BJ (cell line): ENCODE measurements at regions not wholly inside any gene's neighbourhood (a gene's known extent, or its start where the extent isn't known, plus 50 kb on each side); places are given as distances from the start of the nearest gene placed in this dataset.

Source experiments
- CTCF ChIA-PET: fragments of 350-600 bp; formaldehyde crosslinking; extraction: SDS; loops from one replicate; lab custom pipeline; 2021; ENCODE audit warnings: antibody characterized with exemption, inconsistent platforms; lab: Yijun Ruan, JAX
- POLR2A ChIA-PET: fragments of 300-600 bp; sonication (Branson Sonifier 250); formaldehyde crosslinking; extraction: SDS; loops from one replicate; lab custom pipeline; 2021; ENCODE audit warnings: antibody characterized with exemption; lab: Charles Lee
- DNase-seq: peaks from one replicate; pipeline ENCODE4 v3.0.0-alpha.2; 2011; ENCODE audit warnings: low read depth
- H3K27me3 ChIP-seq: 2 replicates; pipeline ENCODE4 v1.6.0; 2011; ENCODE audit warnings: low read length; ENCODE audit not compliant: control insufficient read depth, insufficient read depth
- H3K36me3 ChIP-seq: 2 replicates; pipeline ENCODE4 v1.5.1; 2011; ENCODE audit warnings: low read length; ENCODE audit not compliant: control insufficient read depth, insufficient read depth
- H3K4me3 ChIP-seq: 2 replicates; pipeline ENCODE4 v1.5.1; 2011; ENCODE audit warnings: low read depth, mild to moderate bottlenecking, control low read depth, low read length
- TF ChIP-seq, protein P1 (sequence below): IDR thresholded peaks from 2 replicates; pipeline ENCODE4 v1.5.1; 2011; ENCODE audit warnings: low read depth, mild to moderate bottlenecking, control low read depth, inconsistent platforms, low read length, moderate library complexity; ENCODE audit not compliant: insufficient read depth

DNA sequence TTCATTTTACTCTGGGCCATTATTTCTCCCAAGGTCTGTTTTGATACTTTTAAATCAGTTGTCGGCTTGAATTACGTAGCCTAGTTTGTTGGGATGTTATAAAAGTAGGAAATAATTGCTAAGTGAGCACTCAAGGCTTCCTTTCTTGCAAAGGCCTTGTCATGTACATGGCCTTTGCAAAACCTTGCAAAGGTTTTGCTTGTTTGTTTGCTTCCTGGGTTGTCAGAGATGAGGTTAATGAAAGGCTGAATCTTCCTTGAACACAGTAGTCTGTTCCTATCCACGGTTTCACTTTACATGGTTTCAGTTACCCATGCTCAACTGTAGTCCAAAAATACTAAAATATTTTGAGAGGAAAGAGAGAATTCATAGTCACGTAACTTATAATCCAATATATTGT lies 113.5 kb downstream of the NAA11 start:
- H3K27me3 ChIP-seq, result no peaks in the 10 kb centered on the region
- CTCF ChIA-PET, result no interaction called here
- no peak overlapping the region for H3K4me3 ChIP-seq
- TF ChIP-seq, protein P1, sequence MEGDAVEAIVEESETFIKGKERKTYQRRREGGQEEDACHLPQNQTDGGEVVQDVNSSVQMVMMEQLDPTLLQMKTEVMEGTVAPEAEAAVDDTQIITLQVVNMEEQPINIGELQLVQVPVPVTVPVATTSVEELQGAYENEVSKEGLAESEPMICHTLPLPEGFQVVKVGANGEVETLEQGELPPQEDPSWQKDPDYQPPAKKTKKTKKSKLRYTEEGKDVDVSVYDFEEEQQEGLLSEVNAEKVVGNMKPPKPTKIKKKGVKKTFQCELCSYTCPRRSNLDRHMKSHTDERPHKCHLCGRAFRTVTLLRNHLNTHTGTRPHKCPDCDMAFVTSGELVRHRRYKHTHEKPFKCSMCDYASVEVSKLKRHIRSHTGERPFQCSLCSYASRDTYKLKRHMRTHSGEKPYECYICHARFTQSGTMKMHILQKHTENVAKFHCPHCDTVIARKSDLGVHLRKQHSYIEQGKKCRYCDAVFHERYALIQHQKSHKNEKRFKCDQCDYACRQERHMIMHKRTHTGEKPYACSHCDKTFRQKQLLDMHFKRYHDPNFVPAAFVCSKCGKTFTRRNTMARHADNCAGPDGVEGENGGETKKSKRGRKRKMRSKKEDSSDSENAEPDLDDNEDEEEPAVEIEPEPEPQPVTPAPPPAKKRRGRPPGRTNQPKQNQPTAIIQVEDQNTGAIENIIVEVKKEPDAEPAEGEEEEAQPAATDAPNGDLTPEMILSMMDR, result no peak
- POLR2A ChIA-PET, result no interaction called here
- no peak for DNase-seq
- H3K36me3 ChIP-seq, result no peaks in the 10 kb centered on the region

DNA sequence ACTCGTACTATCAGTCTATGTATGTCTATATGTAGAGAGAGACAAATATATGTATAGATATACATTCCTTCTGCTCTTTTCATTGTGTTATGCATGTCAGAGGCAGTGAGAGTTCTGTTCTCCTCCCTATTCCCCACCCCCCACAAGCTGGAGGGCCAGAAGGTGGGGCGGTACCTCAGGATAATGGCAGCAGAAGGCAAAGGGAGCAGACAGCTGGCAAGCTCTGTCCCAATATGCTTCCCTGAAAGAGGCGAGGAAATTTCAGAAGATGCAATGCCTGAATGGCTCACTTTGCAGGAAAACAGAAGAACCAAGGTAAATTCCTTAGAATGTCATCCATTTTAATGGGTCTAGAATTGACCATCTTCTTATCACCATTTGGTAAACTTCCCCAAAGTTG lies 114.4 kb downstream of the NAA11 start:
- no peaks in the 10 kb centered on the region for H3K27me3 ChIP-seq
- TF ChIP-seq, protein P1, result no peak
- no peak for DNase-seq
- no peak overlapping the region for H3K4me3 ChIP-seq
- CTCF ChIA-PET, result no interaction called here
- POLR2A ChIA-PET, result no interaction called here
- H3K36me3 ChIP-seq, result no peaks in the 10 kb centered on the region

DNA sequence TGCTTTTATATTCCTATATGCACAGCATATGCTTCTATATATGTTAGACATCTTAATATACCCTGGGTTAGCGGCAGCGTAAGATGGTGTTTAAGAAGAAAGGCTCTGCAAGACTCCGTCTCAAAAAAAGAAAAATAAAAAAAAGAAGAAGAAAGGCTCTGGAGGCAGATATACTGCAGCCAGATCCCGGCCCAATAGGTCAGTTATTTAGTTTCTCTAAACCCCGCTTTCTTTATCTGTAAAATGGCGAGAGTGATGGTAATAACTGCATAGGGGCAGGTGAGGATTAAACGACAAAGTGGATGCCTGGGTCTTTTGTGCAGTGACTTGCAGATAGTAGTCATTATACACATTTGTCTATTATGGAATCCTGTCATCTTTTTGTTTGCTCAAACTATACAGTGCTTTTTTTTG lies 115.2 kb downstream of the NAA11 start:
- ChIA-PET POLR2A (no interaction called here), CTCF (no interaction called here)
- Histone ChIP-seq H3K27me3 (no peaks in the 10 kb centered on the region), H3K36me3 (no peaks in the 10 kb centered on the region), H3K4me3 (no peak overlapping the region)
- DNase-seq, result no peak
- TF ChIP-seq, protein P1, result no peak

DNA sequence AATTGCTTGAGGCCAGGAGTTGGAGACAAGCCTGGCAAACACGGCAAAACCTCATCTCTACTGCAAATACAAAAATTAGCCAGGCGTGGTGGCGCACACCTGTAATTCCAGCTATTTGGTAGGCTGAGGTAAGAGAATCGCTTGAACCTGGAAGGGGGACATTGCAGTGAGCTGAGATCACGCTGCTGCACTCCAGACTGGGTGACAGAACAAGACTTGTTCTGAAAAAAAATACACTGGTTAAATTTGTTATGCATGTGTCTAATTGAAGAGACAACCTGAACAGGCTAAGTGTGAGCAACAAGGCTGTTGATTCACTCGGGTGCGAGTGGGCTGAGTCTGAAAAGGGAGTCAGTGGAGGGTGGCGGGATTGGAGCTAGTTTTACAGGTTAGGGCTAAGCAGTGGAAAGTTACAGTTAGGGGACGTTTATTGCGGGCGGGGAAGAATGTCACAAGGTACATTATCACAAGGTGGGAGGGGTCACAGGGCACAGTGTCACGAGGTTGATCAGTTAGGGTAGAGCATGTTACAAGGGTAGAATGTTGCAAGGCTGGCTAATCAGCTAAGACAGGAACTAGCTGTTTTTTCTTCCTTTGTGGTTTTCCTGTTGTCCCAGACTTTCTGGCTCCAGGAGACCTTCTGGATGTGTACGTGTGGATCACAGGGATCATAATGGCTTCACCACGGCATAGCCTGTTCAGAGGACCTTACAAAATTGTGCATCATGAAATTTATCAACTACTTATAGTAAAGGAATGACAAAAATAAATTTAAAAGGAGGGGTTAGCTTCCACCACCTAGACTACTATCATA lies 115.8 kb downstream of the NAA11 start:
- DNase-seq, result no peak
- H3K4me3 ChIP-seq, result no peak overlapping the region
- TF ChIP-seq, protein P1, result no peak
- ChIA-PET CTCF (no interaction called here), POLR2A (no interaction called here)
- H3K36me3 ChIP-seq, result no peaks in the 10 kb centered on the region
- no peaks in the 10 kb centered on the region for H3K27me3 ChIP-seq

DNA sequence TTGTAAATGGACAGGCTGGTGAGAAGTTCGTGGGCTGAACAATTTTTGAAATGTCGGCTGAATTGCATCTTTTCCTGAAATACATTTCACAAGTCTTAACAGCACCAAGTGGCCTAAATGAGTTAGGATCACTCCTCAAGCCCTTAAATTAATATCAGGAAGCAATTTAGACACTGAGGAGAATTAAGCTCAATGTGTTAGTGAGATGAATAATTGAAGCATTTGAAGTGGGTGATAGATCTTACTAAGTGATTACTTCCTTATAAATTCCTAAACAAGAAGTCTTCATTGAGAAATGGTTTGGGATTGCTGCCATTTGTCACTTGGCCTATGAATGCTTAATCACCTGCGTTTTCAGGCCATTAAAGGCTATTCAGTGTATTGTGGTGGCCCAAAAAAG lies 116.8 kb downstream of the NAA11 start:
- no peak for DNase-seq
- no peaks in the 10 kb centered on the region for H3K27me3 ChIP-seq
- TF ChIP-seq, protein P1, result no peak
- ChIA-PET CTCF (no interaction called here), POLR2A (no interaction called here)
- H3K4me3 ChIP-seq, result no peak overlapping the region
- no peaks in the 10 kb centered on the region for H3K36me3 ChIP-seq
